DND-41 (cell line): ENCODE measurements at regions not wholly inside any gene's neighbourhood (a gene's known extent, or its start where the extent isn't known, plus 50 kb on each side); places are given as distances from the start of the nearest gene placed in this dataset.

Experiments
- ATAC-seq: fragments of 200-7000 bp; cut with Tn5 transposase; 3 replicates; pipeline ENCODE4 v1.9.1; 2021; ENCODE audit warnings: low read depth; ENCODE audit not compliant: insufficient read depth
- DNase-seq: peaks from one replicate; pipeline ENCODE4 v3.0.0-alpha.2; 2020
- H2AFZ ChIP-seq: 2 replicates; pipeline ENCODE4 v1.6.0; 2012; ENCODE audit warnings: low read depth, low read length
- H3K27ac ChIP-seq: 2 replicates; pipeline ENCODE4 v1.5.1; 2012; ENCODE audit warnings: low read length, inconsistent platforms
- H3K27me3 ChIP-seq: fragments of 200-600 bp; sonication (generic); 2 replicates; pipeline ENCODE4 v1.6.0; 2012; ENCODE audit warnings: low read length, mild to moderate bottlenecking, inconsistent platforms; ENCODE audit not compliant: insufficient read depth, poor library complexity
- H3K36me3 ChIP-seq: 2 replicates; pipeline ENCODE4 v1.5.1; 2012; ENCODE audit warnings: low read length, inconsistent platforms; ENCODE audit not compliant: insufficient read depth
- H3K4me1 ChIP-seq: 2 replicates; pipeline ENCODE4 v1.5.1; 2012; ENCODE audit warnings: mild to moderate bottlenecking, low read length; ENCODE audit not compliant: insufficient read depth
- H3K4me2 ChIP-seq: 2 replicates; pipeline ENCODE4 v1.6.0; 2012; ENCODE audit warnings: mild to moderate bottlenecking, moderate library complexity, low read length, inconsistent platforms; ENCODE audit not compliant: insufficient read depth
- H3K4me3 ChIP-seq, 2 experiments: fragments of 200-600 bp in 1 of 2; shearing (Covaris generic) in 1 of 2; 2 replicates each; pipeline ENCODE4 v1.5.1; 2012 to 2016; ENCODE audit warnings: inconsistent platforms in 2 of 2, low read length in 2 of 2, mild to moderate bottlenecking in 2 of 2, low read depth in 1 of 2, moderate library complexity in 1 of 2
- H3K79me2 ChIP-seq: 2 replicates; pipeline ENCODE4 v1.6.0; 2012; ENCODE audit warnings: low read length, inconsistent platforms; ENCODE audit not compliant: insufficient read depth
- H3K9ac ChIP-seq: 2 replicates; pipeline ENCODE4 v1.6.0; 2012; ENCODE audit warnings: low read depth, mild to moderate bottlenecking, inconsistent platforms, low read length, moderate library complexity
- H3K9me3 ChIP-seq: 2 replicates; pipeline ENCODE4 v1.5.1; 2012; ENCODE audit warnings: low read length, moderate library complexity, mild to moderate bottlenecking, inconsistent platforms; ENCODE audit not compliant: insufficient read depth, severe bottlenecking
- H4K20me1 ChIP-seq: 2 replicates; pipeline ENCODE4 v1.6.0; 2012; ENCODE audit warnings: low read length; ENCODE audit not compliant: insufficient read depth
- EZH2 ChIP-seq: IDR thresholded peaks from 3 replicates; pipeline ENCODE4 v1.6.1; 2012; ENCODE audit warnings: borderline replicate concordance, low read depth, mild to moderate bottlenecking, moderate library complexity, low read length, inconsistent platforms; ENCODE audit not compliant: severe bottlenecking
- TF ChIP-seq, protein P1 (sequence below): IDR thresholded peaks from 2 replicates; pipeline ENCODE4 v1.5.1; 2012; ENCODE audit warnings: borderline replicate concordance, low read length, moderate library complexity, mild to moderate bottlenecking; ENCODE audit not compliant: poor library complexity, severe bottlenecking; ENCODE audit errors: extremely low read depth

DNA sequence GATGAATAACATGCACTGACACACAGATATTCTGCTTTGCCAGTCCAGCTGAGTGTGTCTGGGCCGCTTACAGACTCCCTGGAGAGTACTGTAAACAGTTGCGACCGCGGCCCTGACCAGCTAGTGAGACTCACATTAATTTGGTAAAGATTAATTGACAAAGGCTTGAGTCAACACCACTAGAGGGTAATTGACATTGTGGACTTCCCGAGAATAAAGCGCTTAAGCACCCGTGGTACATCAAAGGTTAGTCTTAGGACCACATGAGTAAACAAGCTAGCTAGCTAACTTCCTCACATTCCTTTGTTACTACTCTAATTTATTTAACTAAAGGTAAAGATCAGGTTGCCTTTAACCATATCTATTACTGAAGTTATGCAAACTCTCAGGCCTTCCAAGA is 624.4 kb upstream of the ARGLU1 start:
- DNase-seq = no peak
- no peaks in the 10 kb centered on the region for H3K79me2 ChIP-seq
- TF ChIP-seq EZH2 = no peak
- TF ChIP-seq, protein P1, sequence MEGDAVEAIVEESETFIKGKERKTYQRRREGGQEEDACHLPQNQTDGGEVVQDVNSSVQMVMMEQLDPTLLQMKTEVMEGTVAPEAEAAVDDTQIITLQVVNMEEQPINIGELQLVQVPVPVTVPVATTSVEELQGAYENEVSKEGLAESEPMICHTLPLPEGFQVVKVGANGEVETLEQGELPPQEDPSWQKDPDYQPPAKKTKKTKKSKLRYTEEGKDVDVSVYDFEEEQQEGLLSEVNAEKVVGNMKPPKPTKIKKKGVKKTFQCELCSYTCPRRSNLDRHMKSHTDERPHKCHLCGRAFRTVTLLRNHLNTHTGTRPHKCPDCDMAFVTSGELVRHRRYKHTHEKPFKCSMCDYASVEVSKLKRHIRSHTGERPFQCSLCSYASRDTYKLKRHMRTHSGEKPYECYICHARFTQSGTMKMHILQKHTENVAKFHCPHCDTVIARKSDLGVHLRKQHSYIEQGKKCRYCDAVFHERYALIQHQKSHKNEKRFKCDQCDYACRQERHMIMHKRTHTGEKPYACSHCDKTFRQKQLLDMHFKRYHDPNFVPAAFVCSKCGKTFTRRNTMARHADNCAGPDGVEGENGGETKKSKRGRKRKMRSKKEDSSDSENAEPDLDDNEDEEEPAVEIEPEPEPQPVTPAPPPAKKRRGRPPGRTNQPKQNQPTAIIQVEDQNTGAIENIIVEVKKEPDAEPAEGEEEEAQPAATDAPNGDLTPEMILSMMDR = no peak

DNA sequence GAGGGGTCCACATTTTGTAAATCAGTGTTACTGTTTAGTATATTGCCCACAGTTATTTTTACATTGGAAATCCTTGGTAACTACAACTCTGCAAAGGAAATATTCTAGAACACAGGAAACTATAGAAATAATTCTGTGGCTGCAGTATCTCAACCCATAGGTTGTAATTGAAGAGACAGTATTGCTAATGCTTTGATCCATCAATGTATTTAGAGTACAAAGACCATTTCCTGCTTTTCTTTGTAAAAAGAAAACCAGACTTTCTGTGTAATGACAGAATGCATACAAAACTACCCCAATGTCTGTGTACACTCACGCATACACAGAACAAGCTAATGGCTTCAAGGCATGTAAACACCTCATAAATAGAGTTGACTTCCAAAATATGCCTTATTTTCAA is 622.1 kb upstream of the ARGLU1 start:
- ATAC-seq (no peak), DNase-seq (no peak)
- no peak overlapping the region for H3K27ac ChIP-seq
- no peak overlapping the region for H3K4me3 ChIP-seq
- H2AFZ ChIP-seq = no peak overlapping the region
- TF ChIP-seq, protein P1 = no peak
- no peak for TF ChIP-seq EZH2
- H3K79me2 ChIP-seq = no peaks in the 10 kb centered on the region
- H3K9me3 ChIP-seq = no peaks in the 10 kb centered on the region
- H3K27me3 ChIP-seq = no peaks in the 10 kb centered on the region
- no peak overlapping the region for H3K9ac ChIP-seq
- H3K4me2 ChIP-seq = no peak overlapping the region
- no peaks in the 10 kb centered on the region for H4K20me1 ChIP-seq
- H3K4me1 ChIP-seq = no peaks in the 10 kb centered on the region
- no peaks in the 10 kb centered on the region for H3K36me3 ChIP-seq

More for the DNA sequence above, 624.4 kb upstream of the ARGLU1 start:
- Histone ChIP-seq H4K20me1 (no peaks in the 10 kb centered on the region), H3K27ac (no peak overlapping the region), H2AFZ (no peak overlapping the region), H3K4me2 (no peak overlapping the region), H3K9ac (no peak overlapping the region), H3K9me3 (no peaks in the 10 kb centered on the region), H3K36me3 (no peaks in the 10 kb centered on the region), H3K4me3 (no peak overlapping the region), H3K4me1 (no peaks in the 10 kb centered on the region), H3K27me3 (no peaks in the 10 kb centered on the region)
- no peak for ATAC-seq

DNA sequence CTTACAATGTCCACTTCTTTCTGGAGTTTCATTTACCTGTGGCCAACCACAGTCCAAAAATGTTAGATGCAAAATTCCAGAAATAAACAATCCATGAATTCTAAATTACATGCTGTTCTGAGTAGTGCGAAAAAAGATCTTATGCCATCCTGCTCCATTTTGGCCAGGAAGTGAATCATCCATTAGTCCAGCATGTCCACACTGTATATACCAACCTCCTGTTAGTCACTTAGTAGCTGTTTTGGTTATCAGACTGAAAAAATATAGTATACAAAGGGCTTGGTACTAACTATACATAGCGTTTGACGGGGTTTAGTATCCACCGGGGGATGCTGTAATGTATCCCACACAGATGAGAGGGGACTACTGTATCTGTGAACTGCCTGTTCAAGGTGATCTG is 618.0 kb upstream of the ARGLU1 start:
- no peak for DNase-seq
- ATAC-seq = no peak
- no peak overlapping the region for H2AFZ ChIP-seq

More for the DNA sequence above, 618.0 kb upstream of the ARGLU1 start:
- H3K4me1 ChIP-seq = no peaks in the 10 kb centered on the region
- no peaks in the 10 kb centered on the region for H4K20me1 ChIP-seq
- TF ChIP-seq, protein P1 = no peak
- no peak for TF ChIP-seq EZH2
- H3K27ac ChIP-seq = no peak overlapping the region
- H3K36me3 ChIP-seq = no peaks in the 10 kb centered on the region
- H3K9me3 ChIP-seq = no peaks in the 10 kb centered on the region
- no peak overlapping the region for H3K9ac ChIP-seq
- H3K27me3 ChIP-seq = no peaks in the 10 kb centered on the region
- H3K4me3 ChIP-seq = no peak overlapping the region
- no peaks in the 10 kb centered on the region for H3K79me2 ChIP-seq
- H3K4me2 ChIP-seq = no peak overlapping the region
